Hepatic stellate cell (primary cell): ENCODE measurements at regions not wholly inside any gene's neighbourhood (a gene's known extent, or its start where the extent isn't known, plus 50 kb on each side); places are given as distances from the start of the nearest gene placed in this dataset.
"Not testable (repeated sequence)": the region's sequence is repeated elsewhere in the genome, so short reads cannot be mapped to it uniquely, and the experiment has no call there.

Experiments used
- DNase-seq: peaks from one replicate; pipeline ENCODE4 v3.0.0; 2011; ENCODE audit warnings: low spot score

- DNase-seq, result no peak
Observed at GRCh38 chr9:106443520-106443919, 419.4 kb upstream of the ZNF462 start.

- DNase-seq, result no peak
Observed at GRCh38 chr9:106445107-106445506, 417.9 kb upstream of the ZNF462 start.

GRCh38 chr9:106449336-106449927 is 413.5 kb upstream of the ZNF462 start:
- DNase-seq, result no peak

GRCh38 chr9:106450549-106450948 is 412.4 kb upstream of the ZNF462 start:
- DNase-seq, result no peak

GRCh38 chr9:106451223-106451622 is 411.7 kb upstream of the ZNF462 start:
- DNase-seq, result no peak

GRCh38 chr9:106456581-106456980 is 406.4 kb upstream of the ZNF462 start:
- no peak for DNase-seq

GRCh38 chr9:106467113-106467864 is 395.7 kb upstream of the ZNF462 start:
- DNase-seq, result no peak

- DNase-seq, result no peak
Observed at GRCh38 chr9:106467865-106468164, 395.2 kb upstream of the ZNF462 start.

GRCh38 chr9:106468431-106468830 is 394.5 kb upstream of the ZNF462 start:
- DNase-seq, result no peak

- DNase-seq, result no peak
Observed at GRCh38 chr9:106478312-106478711, 384.7 kb upstream of the ZNF462 start.

- DNase-seq, result no peak
Observed at GRCh38 chr9:106478727-106479126, 384.2 kb upstream of the ZNF462 start.

GRCh38 chr9:106479679-106480078 is 383.3 kb upstream of the ZNF462 start:
- no peak for DNase-seq

- DNase-seq, result no peak
Observed at GRCh38 chr9:106481013-106481609, 381.9 kb upstream of the ZNF462 start.

GRCh38 chr9:106482733-106483132 is 380.2 kb upstream of the ZNF462 start:
- DNase-seq, result no peak

- no peak for DNase-seq
Observed at GRCh38 chr9:106486685-106487084, 376.3 kb upstream of the ZNF462 start.

- DNase-seq, result no peak
Observed at GRCh38 chr9:106487266-106487665, 375.7 kb upstream of the ZNF462 start.

GRCh38 chr9:106492126-106492525 is 370.8 kb upstream of the ZNF462 start:
- not testable (repeated sequence) for DNase-seq

GRCh38 chr9:106500171-106500570 is 362.8 kb upstream of the ZNF462 start:
- no peak for DNase-seq

GRCh38 chr9:106501210-106501609 is 361.8 kb upstream of the ZNF462 start:
- not testable (repeated sequence) for DNase-seq

- DNase-seq, result no peak
Observed at GRCh38 chr9:106502930-106503329, 360.0 kb upstream of the ZNF462 start.

GRCh38 chr9:106503759-106504158 is 359.2 kb upstream of the ZNF462 start:
- DNase-seq, result no peak

- DNase-seq, result no peak
Observed at GRCh38 chr9:106526716-106527204, 336.2 kb upstream of the ZNF462 start.

GRCh38 chr9:106528158-106528557 is 334.8 kb upstream of the ZNF462 start:
- no peak for DNase-seq

- no peak for DNase-seq
Observed at GRCh38 chr9:106529616-106530015, 333.4 kb upstream of the ZNF462 start.
